ENCODE measurements at regions not wholly inside any gene's neighbourhood (a gene's known extent, or its start where the extent isn't known, plus 50 kb on each side); places are given as distances from the start of the nearest gene placed in this dataset.
A peak's percentile ranks its signal among the peaks of the same experiment; 100 is the strongest.
"Not testable (repeated sequence)": the region's sequence is repeated elsewhere in the genome, so short reads cannot be mapped to it uniquely, and the experiment has no call there.

GRCh38 chr1:68889471-68889870 is 392.6 kb upstream of the DEPDC1 start:
- no peak for DNase-seq

GRCh38 chr1:68890736-68891135 is 393.9 kb upstream of the DEPDC1 start:
- DNase-seq = no peak

- DNase-seq = no peak
Measured at GRCh38 chr1:68904477-68904876, 407.6 kb upstream of the DEPDC1 start.

- DNase-seq = no peak
Measured at GRCh38 chr1:68906431-68906830, 409.5 kb upstream of the DEPDC1 start.

- no peak for DNase-seq
Measured at GRCh38 chr1:68907491-68907890, 410.6 kb upstream of the DEPDC1 start.

GRCh38 chr1:68908316-68908715 is 411.4 kb upstream of the DEPDC1 start:
- DNase-seq = no peak

- peak; percentile 4 for DNase-seq
Measured at GRCh38 chr1:68916221-68916902, 419.5 kb upstream of the DEPDC1 start.

GRCh38 chr1:68917456-68917855 is 420.6 kb upstream of the DEPDC1 start:
- DNase-seq = no peak

- no peak for DNase-seq
Measured at GRCh38 chr1:68918563-68918962, 421.7 kb upstream of the DEPDC1 start.

GRCh38 chr1:68919075-68919474 is 422.2 kb upstream of the DEPDC1 start:
- DNase-seq = no peak

- not testable (repeated sequence) for DNase-seq
Measured at GRCh38 chr1:68923475-68924088, 426.7 kb upstream of the DEPDC1 start.

GRCh38 chr1:68930101-68930500 is 433.2 kb upstream of the DEPDC1 start:
- DNase-seq = no peak

- DNase-seq = no peak
Measured at GRCh38 chr1:68936530-68936929, 439.6 kb upstream of the DEPDC1 start.

GRCh38 chr1:68938051-68938666 is 441.3 kb upstream of the DEPDC1 start:
- DNase-seq = no peak

- no peak for DNase-seq
Measured at GRCh38 chr1:68950036-68950435, 453.2 kb upstream of the DEPDC1 start.

GRCh38 chr1:68953311-68953710 is 456.4 kb upstream of the DEPDC1 start:
- DNase-seq = no peak

GRCh38 chr1:68954841-68955240 is 458.0 kb upstream of the DEPDC1 start:
- DNase-seq = no peak

- no peak for DNase-seq
Measured at GRCh38 chr1:68955424-68955823, 458.5 kb upstream of the DEPDC1 start.

GRCh38 chr1:68958958-68959357 is 462.1 kb upstream of the DEPDC1 start:
- no peak for DNase-seq

- DNase-seq = no peak
Measured at GRCh38 chr1:68959461-68960030, 462.7 kb upstream of the DEPDC1 start.

- DNase-seq = no peak
Measured at GRCh38 chr1:68961143-68961542, 464.3 kb upstream of the DEPDC1 start.

GRCh38 chr1:68963353-68963752 is 466.5 kb upstream of the DEPDC1 start:
- no peak for DNase-seq

- DNase-seq = no peak
Measured at GRCh38 chr1:68969441-68969840, 472.6 kb upstream of the DEPDC1 start.

GRCh38 chr1:68970571-68970970 is 473.7 kb upstream of the DEPDC1 start:
- no peak for DNase-seq
